AG04449 (cell line): ENCODE measurements at regions not wholly inside any gene's neighbourhood (a gene's known extent, or its start where the extent isn't known, plus 50 kb on each side); places are given as distances from the start of the nearest gene placed in this dataset.
"Not testable (repeated sequence)": the region's sequence is repeated elsewhere in the genome, so short reads cannot be mapped to it uniquely, and the experiment has no call there.

ENCODE experiments used
- CTCF ChIA-PET: fragments of 350-600 bp; formaldehyde crosslinking; extraction: SDS; loops from one replicate; lab custom pipeline; 2021; ENCODE audit warnings: antibody characterized with exemption; lab: Yijun Ruan, JAX
- POLR2A ChIA-PET: fragments of 400-600, 350-600 bp; formaldehyde crosslinking; extraction: SDS; loops from one replicate; lab custom pipeline; 2020; ENCODE audit warnings: antibody characterized with exemption, inconsistent platforms; lab: Yijun Ruan, JAX
- DNase-seq: peaks from one replicate; pipeline ENCODE4 v3.0.0-alpha.2; 2010; ENCODE audit warnings: low read depth, low spot score
- H3K4me3 ChIP-seq: 2 replicates; pipeline ENCODE4 v1.5.1; 2011; ENCODE audit warnings: low read depth, mild to moderate bottlenecking, control low read depth, low read length
- TF ChIP-seq, protein P1 (sequence below): IDR thresholded peaks from one replicate; pipeline ENCODE4 v1.5.1; 2011; ENCODE audit warnings: mild to moderate bottlenecking, moderate library complexity, low read length, control low read depth, inconsistent platforms; ENCODE audit not compliant: insufficient read depth; ENCODE audit errors: missing control alignments

DNA sequence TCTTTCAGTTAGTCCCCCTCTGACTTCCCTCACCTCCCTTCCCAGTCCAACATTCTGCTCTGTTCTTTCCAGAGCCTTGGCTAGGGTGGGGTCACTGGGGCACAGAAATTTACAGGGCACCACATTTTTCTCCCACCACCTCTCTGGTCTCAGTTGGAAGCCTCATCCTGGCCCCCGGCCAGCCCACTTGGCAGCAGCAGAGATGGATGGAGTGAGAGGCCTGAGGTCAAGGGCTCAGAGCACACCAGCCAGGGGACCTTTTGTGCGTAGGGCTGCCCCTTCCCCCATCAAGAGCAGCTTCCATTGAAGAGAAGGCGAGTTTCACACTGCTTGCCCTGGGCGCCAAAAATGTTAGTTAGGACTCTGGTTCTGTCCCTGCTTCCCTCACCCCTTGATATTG is 230.9 kb downstream of the SOX3 start:
- no peak for DNase-seq
- TF ChIP-seq, protein P1, sequence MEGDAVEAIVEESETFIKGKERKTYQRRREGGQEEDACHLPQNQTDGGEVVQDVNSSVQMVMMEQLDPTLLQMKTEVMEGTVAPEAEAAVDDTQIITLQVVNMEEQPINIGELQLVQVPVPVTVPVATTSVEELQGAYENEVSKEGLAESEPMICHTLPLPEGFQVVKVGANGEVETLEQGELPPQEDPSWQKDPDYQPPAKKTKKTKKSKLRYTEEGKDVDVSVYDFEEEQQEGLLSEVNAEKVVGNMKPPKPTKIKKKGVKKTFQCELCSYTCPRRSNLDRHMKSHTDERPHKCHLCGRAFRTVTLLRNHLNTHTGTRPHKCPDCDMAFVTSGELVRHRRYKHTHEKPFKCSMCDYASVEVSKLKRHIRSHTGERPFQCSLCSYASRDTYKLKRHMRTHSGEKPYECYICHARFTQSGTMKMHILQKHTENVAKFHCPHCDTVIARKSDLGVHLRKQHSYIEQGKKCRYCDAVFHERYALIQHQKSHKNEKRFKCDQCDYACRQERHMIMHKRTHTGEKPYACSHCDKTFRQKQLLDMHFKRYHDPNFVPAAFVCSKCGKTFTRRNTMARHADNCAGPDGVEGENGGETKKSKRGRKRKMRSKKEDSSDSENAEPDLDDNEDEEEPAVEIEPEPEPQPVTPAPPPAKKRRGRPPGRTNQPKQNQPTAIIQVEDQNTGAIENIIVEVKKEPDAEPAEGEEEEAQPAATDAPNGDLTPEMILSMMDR: no peak
- CTCF ChIA-PET: no interaction called here
- POLR2A ChIA-PET: no interaction called here
- no peak overlapping the region for H3K4me3 ChIP-seq

DNA sequence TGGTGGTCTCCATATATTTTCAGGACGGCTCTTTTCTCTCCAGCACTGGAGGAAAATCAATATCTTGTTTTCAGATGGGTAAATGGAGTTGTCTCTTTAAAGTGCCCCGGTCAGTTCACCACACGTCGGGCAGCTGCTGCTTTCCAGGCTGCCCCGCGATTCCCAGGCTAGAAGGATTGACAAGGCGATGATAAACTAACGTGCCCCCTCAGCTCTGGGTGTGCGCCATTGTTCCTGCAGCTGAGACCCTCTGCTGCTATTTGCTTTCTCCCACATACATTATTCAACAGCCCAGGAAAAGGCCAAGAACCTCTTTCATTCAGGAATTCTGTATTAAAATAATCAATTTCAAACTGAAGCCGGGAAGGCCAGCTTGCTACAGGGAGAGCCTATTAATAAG is 254.5 kb downstream of the SOX3 start:
- H3K4me3 ChIP-seq: no peak overlapping the region

DNA sequence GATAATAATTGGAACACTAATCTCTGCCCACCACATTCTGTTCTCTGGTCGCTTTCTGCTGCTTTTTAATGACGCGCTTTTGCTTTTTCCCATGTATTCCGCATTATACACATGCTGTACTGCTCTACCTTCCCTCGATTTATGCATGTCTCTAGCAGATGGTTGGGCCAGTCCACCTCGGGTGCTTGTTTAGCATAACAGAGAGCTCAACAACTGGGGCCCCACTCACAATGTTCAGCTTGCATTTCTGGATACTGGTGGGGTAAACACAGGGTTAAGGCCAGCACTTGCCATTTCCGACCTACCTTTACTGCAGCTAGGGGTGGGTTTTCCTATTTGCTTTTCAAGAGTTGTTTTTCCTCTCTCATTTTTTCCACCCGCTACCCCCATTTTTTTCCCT is 255.8 kb downstream of the SOX3 start:
- ChIA-PET POLR2A (no interaction called here), CTCF (no interaction called here)
- no peak overlapping the region for H3K4me3 ChIP-seq
- TF ChIP-seq, protein P1: no peak
- DNase-seq: no peak

More for the DNA sequence above, 254.5 kb downstream of the SOX3 start:
- TF ChIP-seq, protein P1: no peak
- no peak for DNase-seq
- ChIA-PET POLR2A (no interaction called here), CTCF (no interaction called here)

DNA sequence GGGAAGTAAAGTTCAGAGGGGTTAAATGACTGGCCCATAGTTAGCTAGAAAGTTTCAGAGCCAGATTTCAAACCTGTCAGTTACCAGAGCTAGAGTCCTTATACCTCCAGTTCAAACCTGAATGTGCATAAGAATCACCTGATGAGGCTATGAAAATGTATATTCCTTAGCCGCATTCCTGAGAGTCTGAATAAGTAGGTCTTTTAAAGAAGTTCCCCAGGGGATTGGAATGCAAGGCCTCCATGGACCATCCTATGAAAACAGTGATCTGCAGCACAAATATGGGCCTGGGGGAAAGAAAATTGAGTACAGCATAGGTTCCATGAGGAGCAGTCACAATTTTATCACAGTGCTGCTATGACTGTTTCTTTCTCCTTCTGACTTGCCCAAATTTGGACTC is 263.9 kb upstream of the CXorf66 start:
- TF ChIP-seq, protein P1: no peak
- no peak overlapping the region for H3K4me3 ChIP-seq
- no peak for DNase-seq
- ChIA-PET CTCF (no interaction called here), POLR2A (no interaction called here)

DNA sequence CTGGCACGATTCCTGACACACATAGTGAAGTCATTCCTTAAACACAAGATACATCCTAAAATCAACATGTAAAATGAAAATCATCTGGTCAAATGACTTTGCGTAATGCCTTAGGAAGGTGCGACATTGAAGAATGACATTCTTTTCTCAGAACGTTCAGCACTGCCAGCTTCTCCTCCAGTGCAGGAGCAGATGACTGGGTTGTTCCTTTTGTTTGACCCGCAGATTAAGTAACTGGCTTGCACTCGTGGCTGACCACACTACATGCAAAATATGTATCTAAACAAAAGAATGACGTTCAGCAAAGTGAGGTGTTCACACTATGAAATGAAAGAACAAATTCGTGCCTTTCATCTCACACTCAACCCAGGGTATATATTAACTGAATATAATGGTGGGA is 260.7 kb upstream of the CXorf66 start:
- POLR2A ChIA-PET, H3K4me3 ChIP-seq, DNase-seq, CTCF ChIA-PET: not testable (repeated sequence)

DNA sequence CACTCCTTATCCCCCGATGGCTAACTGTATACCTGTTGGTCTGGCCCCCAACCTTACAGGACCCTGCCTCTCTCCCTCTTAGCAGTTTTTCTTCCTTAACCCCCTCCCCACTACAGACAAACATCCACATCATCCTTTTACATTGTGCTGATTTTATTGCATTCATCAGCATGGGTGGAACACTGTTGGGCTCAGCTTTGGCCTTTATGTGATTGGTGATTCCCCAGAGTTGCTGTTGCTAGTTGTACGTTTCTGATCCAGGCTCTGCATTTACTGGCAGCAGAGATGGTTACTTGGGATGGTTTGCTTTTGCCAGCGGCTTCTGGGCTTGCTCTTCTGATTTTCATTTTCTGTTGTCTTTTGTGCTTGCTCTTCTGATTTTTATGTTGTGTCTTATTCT is 250.6 kb upstream of the CXorf66 start:
- DNase-seq, H3K4me3 ChIP-seq, CTCF ChIA-PET, POLR2A ChIA-PET: not testable (repeated sequence)

DNA sequence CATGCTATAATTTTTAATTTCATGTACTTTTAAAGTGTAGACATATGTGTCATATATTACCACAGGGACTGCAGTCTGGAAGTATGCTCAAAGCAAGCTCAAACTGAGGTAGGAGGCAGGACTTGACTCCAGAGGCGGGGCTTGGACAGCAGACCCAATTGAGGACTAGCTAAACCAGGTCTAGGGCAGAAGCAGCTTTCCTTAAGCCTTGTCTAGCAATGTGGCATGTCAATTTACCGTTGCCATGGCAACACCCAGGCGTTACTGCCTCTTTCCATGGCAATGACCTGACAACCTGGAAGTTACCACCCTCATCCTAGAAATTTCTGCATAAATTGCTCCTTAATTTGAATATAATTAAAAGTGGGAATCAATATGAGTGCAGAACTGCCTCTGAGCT is 249.2 kb upstream of the CXorf66 start:
- CTCF ChIA-PET, DNase-seq, POLR2A ChIA-PET, H3K4me3 ChIP-seq: not testable (repeated sequence)

DNA sequence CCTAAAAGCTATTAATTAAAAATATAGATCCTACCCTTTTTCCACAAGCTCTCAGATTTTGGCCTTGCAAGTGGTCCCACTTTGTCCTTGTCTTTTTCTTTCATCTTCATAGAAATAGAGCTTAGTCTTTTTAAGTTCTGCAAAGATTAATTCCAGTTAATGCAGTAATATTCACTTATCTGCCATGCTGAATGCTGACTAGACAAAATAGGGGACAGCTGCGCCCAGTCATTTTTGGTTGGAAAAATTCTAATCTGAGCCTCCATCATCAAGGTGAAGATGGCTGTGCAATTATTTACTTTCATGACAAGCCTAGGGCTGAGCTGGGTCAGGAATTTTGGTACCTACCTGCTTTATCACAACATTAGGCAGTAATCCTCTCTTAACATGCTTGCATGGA is 241.3 kb upstream of the CXorf66 start:
- CTCF ChIA-PET: no interaction called here
- no peak for DNase-seq
- POLR2A ChIA-PET: no interaction called here
- TF ChIP-seq, protein P1: no peak
- H3K4me3 ChIP-seq: no peak overlapping the region
